Cardiac fibroblast (primary cell): ENCODE measurements at regions not wholly inside any gene's neighbourhood (a gene's known extent, or its start where the extent isn't known, plus 50 kb on each side); places are given as distances from the start of the nearest gene placed in this dataset.
A peak's percentile ranks its signal among the peaks of the same experiment; 100 is the strongest.

Experiments
- DNase-seq, 2 donors: peaks; one replicate each; pipeline versions ENCODE4 v3.0.0 to v3.0.0-alpha.2; 2010; ENCODE audit warnings: low read depth in 2 of 2
- H3K4me3 ChIP-seq, 2 donors: replicated peaks in 1 of 2; 1 replicate in 1 of 2; 2 replicates in 1 of 2; pipeline ENCODE4 v1.5.1; 2011; ENCODE audit warnings: low read depth in 2 of 2, low read length in 2 of 2, mild to moderate bottlenecking in 2 of 2, moderate library complexity in 1 of 2
- CTCF ChIP-seq: IDR thresholded peaks from one replicate; pipeline ENCODE4 v1.5.1; 2011; ENCODE audit warnings: low read depth, mild to moderate bottlenecking, low read length, inconsistent platforms

GRCh38 chr2:139048017-139048416, 267.8 kb upstream of the NXPH2 start:
- H3K4me3 ChIP-seq: no peak overlapping the region
- no peak for DNase-seq
- no peak for TF ChIP-seq CTCF

GRCh38 chr2:139045524-139045923, 265.3 kb upstream of the NXPH2 start:
- no peak for DNase-seq
- no peak for TF ChIP-seq CTCF
- H3K4me3 ChIP-seq: no peak overlapping the region

GRCh38 chr2:139034064-139034463, 253.9 kb upstream of the NXPH2 start:
- no peak for DNase-seq
- no peak overlapping the region for H3K4me3 ChIP-seq
- no peak for TF ChIP-seq CTCF

GRCh38 chr2:139033300-139033699, 253.1 kb upstream of the NXPH2 start:
- DNase-seq: peak; percentile 1 to 17
- no peak for TF ChIP-seq CTCF
- no peak overlapping the region for H3K4me3 ChIP-seq

GRCh38 chr2:139031722-139032121, 251.5 kb upstream of the NXPH2 start:
- H3K4me3 ChIP-seq: no peak overlapping the region
- no peak for TF ChIP-seq CTCF
- no peak for DNase-seq

GRCh38 chr2:139020287-139020686, 240.1 kb upstream of the NXPH2 start:
- DNase-seq: no peak
- no peak for TF ChIP-seq CTCF
- H3K4me3 ChIP-seq: no peak overlapping the region

- DNase-seq: no peak
- no peak overlapping the region for H3K4me3 ChIP-seq
- no peak for TF ChIP-seq CTCF
These were observed 238.1 kb upstream of the NXPH2 start for GRCh38 chr2:139018252-139018651.
